GM21367 (cell line): ENCODE measurements at regions not wholly inside any gene's neighbourhood (a gene's known extent, or its start where the extent isn't known, plus 50 kb on each side); places are given as distances from the start of the nearest gene placed in this dataset.

Experiments used
- ATAC-seq: cut with Tn5 transposase; IDR thresholded peaks from one replicate; pipeline ENCODE4 v1.9.1; 2021; ENCODE audit not compliant: unreplicated experiment

GRCh38 chr21:35120631-35121180 lies 71.6 kb upstream of the RUNX1 start:
- ATAC-seq = no peak

GRCh38 chr21:35119501-35120047 lies 70.5 kb upstream of the RUNX1 start:
- no peak for ATAC-seq

DNA sequence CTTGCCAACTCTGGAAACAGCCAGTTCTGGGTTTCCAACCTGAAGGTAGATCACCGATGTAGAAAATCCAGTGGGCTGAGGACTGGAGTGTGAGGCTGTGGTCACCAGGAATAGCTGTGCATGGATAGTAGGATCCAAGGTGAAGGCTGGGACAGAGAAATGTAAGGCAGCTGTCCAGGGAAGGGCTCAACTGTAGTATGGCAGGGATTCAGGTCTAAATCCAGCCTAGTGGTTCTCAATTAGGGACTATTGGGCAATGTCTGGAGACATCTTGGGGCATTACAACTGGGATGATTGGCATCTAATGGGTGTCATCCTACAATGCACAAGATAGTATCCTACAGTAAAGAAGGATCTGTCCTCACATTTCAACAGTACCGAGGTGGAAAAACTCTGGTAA lies 67.7 kb upstream of the RUNX1 start:
- ATAC-seq = no peak

DNA sequence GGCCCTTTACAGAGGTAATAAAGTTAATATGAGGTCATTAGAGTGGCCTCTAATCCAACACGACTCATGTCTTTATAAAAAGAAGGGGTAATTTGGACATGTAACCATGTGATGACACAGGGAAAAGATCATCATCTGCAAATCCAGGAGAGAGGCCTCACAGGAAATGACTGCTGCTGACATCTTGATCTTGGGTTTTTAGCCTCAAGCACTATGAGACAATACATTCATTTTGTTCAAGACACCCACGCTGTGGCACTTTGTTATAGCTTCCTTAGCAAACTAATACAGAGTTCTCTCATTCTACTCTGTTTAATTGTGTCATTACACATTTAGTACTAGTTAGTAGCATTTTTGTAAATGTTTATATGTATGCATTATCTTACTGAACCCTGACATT lies 64.0 kb upstream of the RUNX1 start:
- ATAC-seq = no peak

- no peak for ATAC-seq
Observed at GRCh38 chr21:35111321-35111930, 62.3 kb upstream of the RUNX1 start.

GRCh38 chr21:35108887-35109286 lies 59.8 kb upstream of the RUNX1 start:
- ATAC-seq = no peak

GRCh38 chr21:35107520-35107919 lies 58.4 kb upstream of the RUNX1 start:
- no peak for ATAC-seq

DNA sequence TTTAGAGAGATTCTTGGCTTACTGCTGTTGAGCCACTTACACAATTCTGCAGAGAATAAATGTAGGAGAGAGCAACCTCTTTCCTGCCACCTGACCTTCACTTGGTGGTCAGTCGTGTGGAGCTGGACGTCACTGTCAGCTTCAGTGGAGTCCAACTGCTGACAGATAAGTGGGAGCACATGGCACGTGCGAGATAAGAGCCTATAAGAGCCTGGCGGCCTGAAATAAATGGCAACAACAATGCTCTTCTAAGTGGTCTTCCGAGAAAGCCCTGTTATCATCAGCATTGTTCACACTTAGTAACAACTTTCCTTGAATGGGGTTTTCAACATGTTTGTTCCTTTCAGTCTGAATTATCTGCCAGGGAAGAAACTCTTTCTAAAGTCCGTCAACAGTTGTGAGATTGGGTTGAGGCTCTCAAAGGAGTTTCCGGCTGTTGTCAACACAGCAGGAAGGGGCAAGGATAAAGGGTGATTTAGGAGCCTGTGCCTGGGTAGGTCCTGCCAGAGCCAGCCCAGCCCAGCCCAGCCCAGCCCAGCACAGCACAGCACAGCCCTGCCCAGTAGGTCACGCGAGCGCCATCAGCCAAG lies 57.2 kb upstream of the RUNX1 start:
- no peak for ATAC-seq

GRCh38 chr21:35102488-35103371 lies 53.6 kb upstream of the RUNX1 start:
- ATAC-seq = no peak

DNA sequence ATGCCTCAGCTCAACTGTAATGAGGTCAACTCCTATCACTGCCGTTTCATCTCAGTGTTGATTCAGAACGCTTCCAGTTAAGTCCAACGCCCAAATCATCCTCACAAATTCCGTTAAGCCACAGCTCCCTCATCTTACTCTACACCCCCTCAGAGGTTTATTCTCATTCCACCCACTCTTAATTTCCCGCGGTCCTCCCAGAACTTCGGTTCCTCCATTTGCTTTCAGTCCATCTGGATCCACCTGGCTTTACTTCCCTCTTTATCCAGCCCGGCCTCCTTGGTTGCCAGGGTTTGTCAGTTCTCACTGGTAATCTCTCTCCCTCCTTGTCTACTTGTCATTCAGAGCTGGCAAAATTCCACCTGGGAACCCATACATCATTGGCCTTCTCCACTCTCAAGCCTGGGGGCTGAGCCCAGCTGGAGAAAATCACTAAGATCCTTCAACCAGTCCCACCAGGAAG lies 51.3 kb upstream of the RUNX1 start:
- no peak for ATAC-seq

- ATAC-seq = no peak
Observed at GRCh38 chr21:35099310-35099709, 50.2 kb upstream of the RUNX1 start.
